Activated CD8-positive, alpha-beta memory T cell treated with anti-CD3 and anti-CD28 coated beads, Interleukin-2, amount 10 ng/mL, durations not matched to agents 7 days and 5 days (primary cell): ENCODE measurements at regions not wholly inside any gene's neighbourhood (a gene's known extent, or its start where the extent isn't known, plus 50 kb on each side); places are given as distances from the start of the nearest gene placed in this dataset.

Source experiments
- ATAC-seq: fragments of 150-1000 bp; cut with Tn5 transposase; one replicate; pipeline ENCODE4 v1.10.0; 2021; ENCODE audit warnings: moderate library complexity
- CTCF ChIA-PET: fragments of 350-600 bp; sonication (Branson Sonifier 250); formaldehyde crosslinking; loops from one replicate; lab custom pipeline; 2021; ENCODE audit warnings: antibody characterized with exemption; lab: Charles Lee
- DNase-seq: peaks from one replicate; pipeline ENCODE4 v3.0.0-alpha.2; 2020
- H3K27ac Mint-ChIP-seq: one replicate; pipeline ENCODE4 v1.8.0; 2021; ENCODE audit warnings: mild to moderate bottlenecking, mixed read lengths
- H3K27me3 Mint-ChIP-seq: one replicate; pipeline ENCODE4 v1.8.0; 2021; ENCODE audit warnings: mixed read lengths
- H3K36me3 Mint-ChIP-seq: one replicate; pipeline ENCODE4 v1.8.0; 2021; ENCODE audit warnings: mild to moderate bottlenecking, mixed read lengths
- H3K4me1 Mint-ChIP-seq: one replicate; pipeline ENCODE4 v1.8.0; 2021; ENCODE audit warnings: mixed read lengths
- H3K4me3 Mint-ChIP-seq: one replicate; pipeline ENCODE4 v1.8.0; 2021; ENCODE audit warnings: mild to moderate bottlenecking, moderate library complexity, mixed read lengths
- H3K9me3 Mint-ChIP-seq: one replicate; pipeline ENCODE4 v1.8.0; 2022; ENCODE audit warnings: low read depth, mixed read lengths

DNA sequence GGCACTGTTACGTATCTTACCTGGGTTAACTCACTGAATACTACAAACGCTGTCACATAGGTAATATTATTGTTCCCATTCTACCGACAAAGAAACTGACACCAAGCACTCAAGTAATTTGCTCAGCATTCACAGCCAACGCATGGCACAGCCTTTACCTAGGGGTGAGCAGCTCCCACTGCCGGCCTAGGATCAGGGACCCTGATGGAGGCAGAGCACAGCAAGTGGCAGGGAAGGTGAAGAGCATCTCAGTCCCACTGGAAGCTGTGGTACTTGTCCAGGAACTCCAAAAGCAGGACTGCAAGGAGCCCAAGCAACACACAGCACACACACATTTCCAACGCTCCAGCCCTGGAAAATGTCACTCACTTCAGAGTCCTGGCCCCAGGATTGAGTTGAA is 111.8 kb upstream of the CDKN3 start:
- Mint-ChIP-seq H3K4me1 (no peaks in the 10 kb centered on the region), H3K27ac (no peak overlapping the region), H3K4me3 (no peak overlapping the region), H3K36me3 (no peaks in the 10 kb centered on the region), H3K9me3 (no peaks in the 10 kb centered on the region), H3K27me3 (peaks cover 7% of the 10 kb centered on the region)
- no peak for DNase-seq
- ATAC-seq: no peak
- CTCF ChIA-PET: no interaction called here

DNA sequence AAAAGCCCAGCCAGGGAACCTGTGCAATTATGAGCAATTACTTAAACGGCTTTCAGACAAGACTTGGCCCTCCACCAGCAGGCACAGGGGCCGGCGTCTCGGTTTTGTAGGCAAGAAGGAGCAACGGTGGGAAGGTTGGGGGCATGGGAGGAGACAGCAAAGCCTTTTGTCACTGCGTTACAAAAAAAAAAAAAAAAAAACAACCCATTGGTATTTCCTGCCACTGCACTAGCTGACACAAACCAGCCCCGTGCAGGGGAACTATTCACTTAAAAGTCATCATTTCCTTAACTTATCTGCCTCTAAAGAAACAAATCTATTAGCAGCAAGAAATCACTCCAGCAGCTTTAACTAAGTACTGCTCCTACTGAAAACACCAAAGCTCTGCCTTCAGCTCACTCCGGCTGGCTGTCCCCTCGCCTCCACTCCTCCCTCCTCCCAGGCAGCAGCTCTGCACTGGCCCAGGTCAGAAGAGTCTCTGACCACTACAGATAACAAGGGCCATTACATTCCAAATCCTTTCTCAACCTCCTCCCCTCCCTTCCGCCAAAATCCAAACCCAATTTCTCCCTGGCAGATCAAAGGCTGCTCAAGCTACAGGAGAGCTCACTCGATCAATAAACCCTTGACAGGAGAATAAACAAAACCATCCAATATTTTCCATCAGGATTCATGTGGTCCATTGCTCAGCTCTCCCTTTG is 105.2 kb upstream of the CDKN3 start:
- Mint-ChIP-seq H3K4me1 (no peaks in the 10 kb centered on the region), H3K27ac (no peak overlapping the region), H3K9me3 (no peaks in the 10 kb centered on the region), H3K27me3 (peaks cover 31% of the 10 kb centered on the region), H3K4me3 (no peak overlapping the region), H3K36me3 (no peaks in the 10 kb centered on the region)
- no peak for DNase-seq
- no peak for ATAC-seq
- CTCF ChIA-PET: no interaction called here

DNA sequence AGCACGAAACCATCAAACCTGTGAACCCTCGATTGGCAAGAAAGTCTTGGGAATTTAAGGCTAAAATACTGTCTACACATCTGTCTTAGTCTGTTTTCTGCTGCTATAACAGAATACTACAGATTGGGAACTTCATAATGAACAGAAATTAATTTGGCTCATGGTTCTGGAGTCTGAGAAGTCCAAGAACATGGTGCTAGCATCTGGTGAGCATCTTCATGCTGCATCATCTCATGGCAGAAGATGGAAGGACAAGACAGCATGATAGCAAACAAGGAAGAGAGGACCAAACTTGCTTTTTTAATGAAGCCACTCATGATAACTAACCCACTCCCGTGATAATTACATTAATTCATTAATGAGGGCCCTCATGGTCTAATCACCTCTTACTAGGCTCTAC is 102.0 kb upstream of the CDKN3 start:
- no peaks in the 10 kb centered on the region for H3K4me1 Mint-ChIP-seq
- H3K4me3 Mint-ChIP-seq: no peak overlapping the region
- H3K27me3 Mint-ChIP-seq: peaks cover 46% of the 10 kb centered on the region
- CTCF ChIA-PET: no interaction called here
- no peak overlapping the region for H3K27ac Mint-ChIP-seq
- DNase-seq (no peak), ATAC-seq (no peak)
- H3K9me3 Mint-ChIP-seq: no peaks in the 10 kb centered on the region
- H3K36me3 Mint-ChIP-seq: no peaks in the 10 kb centered on the region

GRCh38 chr14:54299410-54300363 is 97.1 kb upstream of the CDKN3 start:
- Mint-ChIP-seq H3K36me3 (no peaks in the 10 kb centered on the region), H3K9me3 (no peaks in the 10 kb centered on the region), H3K4me1 (no peaks in the 10 kb centered on the region), H3K4me3 (no peak overlapping the region), H3K27ac (no peak overlapping the region), H3K27me3 (peaks cover 31% of the 10 kb centered on the region)
- ATAC-seq (no peak), DNase-seq (no peak)
- CTCF ChIA-PET: no interaction called here

DNA sequence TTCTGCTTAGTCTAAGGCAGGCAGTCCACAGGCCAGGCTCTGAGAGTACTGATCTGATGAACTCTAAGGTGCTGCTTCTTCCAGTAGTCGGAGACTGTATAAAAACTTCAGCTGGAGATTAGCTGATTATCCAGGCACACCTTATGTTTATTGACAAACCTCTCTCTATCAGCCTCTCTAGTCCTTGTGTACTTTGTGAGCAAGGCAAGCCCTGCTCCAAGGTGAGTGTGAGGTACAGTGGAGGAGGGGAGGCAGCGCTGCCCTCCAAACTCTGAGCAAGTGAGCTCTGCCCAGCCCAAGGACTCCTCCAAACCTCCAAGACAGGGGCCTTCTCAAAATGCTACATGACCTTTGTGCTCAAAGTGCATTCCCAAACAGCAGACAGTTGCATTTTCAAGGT is 95.9 kb upstream of the CDKN3 start:
- H3K9me3 Mint-ChIP-seq: no peaks in the 10 kb centered on the region
- H3K27me3 Mint-ChIP-seq: peaks cover 31% of the 10 kb centered on the region
- CTCF ChIA-PET: no interaction called here
- H3K4me3 Mint-ChIP-seq: no peak overlapping the region
- DNase-seq (no peak), ATAC-seq (no peak)
- H3K36me3 Mint-ChIP-seq: no peaks in the 10 kb centered on the region
- no peak overlapping the region for H3K27ac Mint-ChIP-seq
- no peaks in the 10 kb centered on the region for H3K4me1 Mint-ChIP-seq

GRCh38 chr14:54301359-54301758 is 95.4 kb upstream of the CDKN3 start:
- DNase-seq (no peak), ATAC-seq (no peak)
- Mint-ChIP-seq H3K27me3 (peaks cover 31% of the 10 kb centered on the region), H3K36me3 (no peaks in the 10 kb centered on the region), H3K4me1 (no peaks in the 10 kb centered on the region), H3K4me3 (no peak overlapping the region), H3K27ac (no peak overlapping the region), H3K9me3 (no peaks in the 10 kb centered on the region)
- CTCF ChIA-PET: no interaction called here

GRCh38 chr14:54306806-54307205 is 90.0 kb upstream of the CDKN3 start:
- no peaks in the 10 kb centered on the region for H3K36me3 Mint-ChIP-seq
- H3K4me3 Mint-ChIP-seq: no peak overlapping the region
- no peak overlapping the region for H3K27ac Mint-ChIP-seq
- peaks cover 5% of the 10 kb centered on the region for H3K27me3 Mint-ChIP-seq
- no peaks in the 10 kb centered on the region for H3K4me1 Mint-ChIP-seq
- CTCF ChIA-PET: interaction anchor here (0.9 kb wide), 1 partner anchor 22 kb away, joined by 3 read pairs; no protein-coding TSS in a partner anchor
- DNase-seq (no peak), ATAC-seq (no peak)
- H3K9me3 Mint-ChIP-seq: no peaks in the 10 kb centered on the region

DNA sequence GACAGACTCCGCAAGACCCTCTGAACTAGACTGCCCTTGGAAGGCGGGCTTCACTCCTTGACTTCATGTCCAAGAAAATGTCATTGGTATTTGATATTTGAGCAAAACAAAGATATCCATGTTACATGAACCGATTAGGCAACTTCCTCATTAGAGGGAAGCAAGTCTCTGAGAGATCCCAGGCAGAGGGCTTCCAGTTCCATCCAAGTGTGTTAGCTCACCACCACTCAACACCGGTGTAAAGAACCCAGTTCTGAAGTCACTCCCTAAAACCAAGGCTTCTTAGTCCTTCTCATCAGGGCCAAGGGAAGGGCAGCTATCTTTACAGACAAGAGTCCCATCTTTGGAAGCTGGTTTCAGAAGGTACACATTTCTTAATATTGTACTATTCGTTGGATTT is 87.2 kb upstream of the CDKN3 start:
- peaks cover 14% of the 10 kb centered on the region for H3K27me3 Mint-ChIP-seq
- H3K4me1 Mint-ChIP-seq: no peaks in the 10 kb centered on the region
- no peaks in the 10 kb centered on the region for H3K9me3 Mint-ChIP-seq
- no peaks in the 10 kb centered on the region for H3K36me3 Mint-ChIP-seq
- no peak for ATAC-seq
- DNase-seq: no peak
- H3K4me3 Mint-ChIP-seq: no peak overlapping the region
- no peak overlapping the region for H3K27ac Mint-ChIP-seq
- CTCF ChIA-PET: no interaction called here

GRCh38 chr14:54310151-54310850 is 86.5 kb upstream of the CDKN3 start:
- CTCF ChIA-PET: no interaction called here
- H3K9me3 Mint-ChIP-seq: no peaks in the 10 kb centered on the region

GRCh38 chr14:54310851-54311228 is 86.0 kb upstream of the CDKN3 start:
- CTCF ChIA-PET: no interaction called here
- H3K27ac Mint-ChIP-seq: no peak overlapping the region
- ATAC-seq (no peak), DNase-seq (no peak)
- H3K9me3 Mint-ChIP-seq: no peaks in the 10 kb centered on the region
- no peak overlapping the region for H3K4me3 Mint-ChIP-seq
- peaks cover 21% of the 10 kb centered on the region for H3K27me3 Mint-ChIP-seq
- H3K4me1 Mint-ChIP-seq: no peaks in the 10 kb centered on the region
- no peaks in the 10 kb centered on the region for H3K36me3 Mint-ChIP-seq

More at GRCh38 chr14:54310151-54310850, 86.5 kb upstream of the CDKN3 start:
- Mint-ChIP-seq H3K4me1 (no peaks in the 10 kb centered on the region), H3K4me3 (no peak overlapping the region), H3K27me3 (peaks cover 20% of the 10 kb centered on the region), H3K36me3 (no peaks in the 10 kb centered on the region), H3K27ac (no peak overlapping the region)
- DNase-seq (no peak), ATAC-seq (no peak)

DNA sequence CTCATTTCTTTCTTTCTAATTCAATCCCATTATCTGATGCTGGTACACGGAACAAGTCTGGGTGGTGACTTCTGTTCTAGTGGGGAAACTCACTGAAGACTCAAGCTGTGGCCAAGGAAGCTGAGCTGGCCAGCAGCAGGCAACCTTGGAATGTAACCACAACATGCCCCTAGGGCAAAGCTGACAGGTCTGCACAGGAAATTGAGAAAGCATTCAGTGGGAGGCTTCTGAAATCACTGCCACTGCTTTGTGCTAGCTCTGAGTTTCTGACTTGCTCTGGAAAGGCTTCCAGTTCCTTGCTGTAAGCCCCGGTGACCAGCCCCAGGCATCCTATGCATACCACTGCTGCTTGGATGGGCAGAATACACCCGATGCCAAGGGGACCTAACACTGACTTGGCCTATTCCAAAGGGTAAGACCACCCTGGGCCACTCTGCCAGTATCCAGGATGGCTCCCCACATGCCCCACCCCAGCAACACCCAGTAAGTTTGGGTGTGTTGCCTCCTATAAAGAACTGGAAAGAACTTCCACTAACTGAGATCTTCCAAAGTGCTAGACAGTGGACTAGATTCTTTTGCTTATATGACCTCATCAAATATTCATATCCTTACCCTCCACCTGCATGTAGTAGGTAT is 84.5 kb upstream of the CDKN3 start:
- CTCF ChIA-PET: no interaction called here
- ATAC-seq (no peak), DNase-seq (no peak)
- H3K4me1 Mint-ChIP-seq: no peaks in the 10 kb centered on the region
- H3K36me3 Mint-ChIP-seq: no peaks in the 10 kb centered on the region
- H3K9me3 Mint-ChIP-seq: no peaks in the 10 kb centered on the region
- peaks cover 21% of the 10 kb centered on the region for H3K27me3 Mint-ChIP-seq
- H3K4me3 Mint-ChIP-seq: no peak overlapping the region
- H3K27ac Mint-ChIP-seq: no peak overlapping the region

DNA sequence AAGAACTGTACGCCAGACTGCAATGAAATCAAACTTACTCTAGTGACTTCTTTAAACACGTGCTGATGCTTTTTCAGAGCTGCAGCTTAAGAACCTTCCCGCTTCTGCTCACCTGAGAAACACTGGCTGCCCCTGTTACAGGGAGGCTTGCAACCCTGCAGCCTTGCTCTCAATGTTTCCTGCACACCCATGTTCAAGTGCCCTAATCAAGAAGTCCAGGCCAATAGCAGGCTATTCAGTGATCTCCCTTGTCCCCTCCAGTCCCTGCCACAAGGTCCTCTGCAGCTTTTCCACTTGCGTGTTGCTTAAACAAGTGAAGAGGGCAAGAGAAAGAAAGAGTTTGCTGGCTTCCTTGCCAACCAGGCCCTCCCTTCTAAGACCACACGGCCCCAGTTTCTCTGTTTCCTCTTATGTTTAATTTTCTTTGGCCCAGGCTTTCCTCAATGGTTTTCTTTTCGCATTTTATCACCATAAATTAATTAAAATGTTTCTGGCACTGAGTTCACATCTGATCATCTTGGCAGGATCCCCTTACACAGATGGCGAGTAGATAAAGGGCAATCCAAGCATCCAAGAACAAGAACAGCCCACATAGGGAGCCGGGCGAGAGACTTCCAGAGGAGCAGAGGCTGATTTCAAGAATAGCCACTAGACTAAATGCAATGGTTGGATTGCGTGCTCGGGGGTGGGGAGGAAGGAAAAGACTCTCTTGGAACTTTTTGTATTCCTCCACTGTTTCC is 82.3 kb upstream of the CDKN3 start:
- CTCF ChIA-PET: no interaction called here
- DNase-seq (no peak), ATAC-seq (no peak)
- no peaks in the 10 kb centered on the region for H3K9me3 Mint-ChIP-seq
- no peak overlapping the region for H3K4me3 Mint-ChIP-seq
- H3K27me3 Mint-ChIP-seq: peaks cover 24% of the 10 kb centered on the region
- H3K4me1 Mint-ChIP-seq: no peaks in the 10 kb centered on the region
- no peaks in the 10 kb centered on the region for H3K36me3 Mint-ChIP-seq
- H3K27ac Mint-ChIP-seq: no peak overlapping the region

GRCh38 chr14:54316652-54317051 is 80.2 kb upstream of the CDKN3 start:
- Mint-ChIP-seq H3K27me3 (peaks cover 28% of the 10 kb centered on the region), H3K27ac (no peak overlapping the region), H3K36me3 (no peaks in the 10 kb centered on the region), H3K4me3 (no peak overlapping the region), H3K9me3 (no peaks in the 10 kb centered on the region), H3K4me1 (no peaks in the 10 kb centered on the region)
- DNase-seq (no peak), ATAC-seq (no peak)
- CTCF ChIA-PET: no interaction called here
